Vagina (tissue), 2 donors: ENCODE measurements at regions not wholly inside any gene's neighbourhood (a gene's known extent, or its start where the extent isn't known, plus 50 kb on each side); places are given as distances from the start of the nearest gene placed in this dataset.

ENCODE experiments used
- CTCF ChIP-seq, 3 experiments: fragments of 450-650 bp in 2 of 3; fragments of 200-600 bp in 1 of 3; sonication (generic) in 1 of 3; IDR thresholded peaks; one replicate each; pipeline ENCODE4 v1.5.1; 2017 to 2019; ENCODE audit warnings: antibody characterized with exemption in 3 of 3, mild to moderate bottlenecking in 2 of 3, moderate library complexity in 2 of 3
- POLR2AphosphoS5 ChIP-seq, 2 donors: sonication (generic); formaldehyde crosslinking; IDR thresholded peaks; one replicate each; pipeline ENCODE4 v1.9.0; 2017; ENCODE audit warnings: antibody characterized with exemption in 2 of 2, mild to moderate bottlenecking in 2 of 2, low read depth in 1 of 2; ENCODE audit not compliant: insufficient read depth in 1 of 2

DNA sequence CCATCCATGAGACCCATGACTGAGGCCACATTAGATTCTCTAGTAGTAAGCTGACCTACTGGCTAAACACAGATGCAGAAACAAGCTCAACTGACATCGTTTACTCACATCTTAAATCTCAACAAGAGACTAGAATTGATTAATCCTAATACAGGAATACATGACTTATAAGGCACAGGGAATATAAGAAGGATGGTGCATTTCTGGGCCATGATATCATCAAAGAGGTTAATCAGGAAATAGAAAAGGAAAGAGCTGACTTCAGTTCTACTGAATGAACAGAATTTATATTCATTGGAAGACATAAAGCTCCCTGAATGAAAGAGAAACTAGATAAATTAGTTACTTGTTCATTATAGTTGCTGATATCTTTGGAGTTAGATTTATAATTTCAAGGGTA lies 1406.5 kb downstream of the STIM2 start:
- TF ChIP-seq CTCF (IDR thresholded peaks at IDR 0.05) (no peak), POLR2AphosphoS5 (IDR thresholded peaks at IDR 0.05; ENCODE audit: insufficient read depth in 1 of 2, low read depth in 1 of 2) (no peak)
